ENCODE measurements at regions not wholly inside any gene's neighbourhood (a gene's known extent, or its start where the extent isn't known, plus 50 kb on each side); places are given as distances from the start of the nearest gene placed in this dataset.

DNA sequence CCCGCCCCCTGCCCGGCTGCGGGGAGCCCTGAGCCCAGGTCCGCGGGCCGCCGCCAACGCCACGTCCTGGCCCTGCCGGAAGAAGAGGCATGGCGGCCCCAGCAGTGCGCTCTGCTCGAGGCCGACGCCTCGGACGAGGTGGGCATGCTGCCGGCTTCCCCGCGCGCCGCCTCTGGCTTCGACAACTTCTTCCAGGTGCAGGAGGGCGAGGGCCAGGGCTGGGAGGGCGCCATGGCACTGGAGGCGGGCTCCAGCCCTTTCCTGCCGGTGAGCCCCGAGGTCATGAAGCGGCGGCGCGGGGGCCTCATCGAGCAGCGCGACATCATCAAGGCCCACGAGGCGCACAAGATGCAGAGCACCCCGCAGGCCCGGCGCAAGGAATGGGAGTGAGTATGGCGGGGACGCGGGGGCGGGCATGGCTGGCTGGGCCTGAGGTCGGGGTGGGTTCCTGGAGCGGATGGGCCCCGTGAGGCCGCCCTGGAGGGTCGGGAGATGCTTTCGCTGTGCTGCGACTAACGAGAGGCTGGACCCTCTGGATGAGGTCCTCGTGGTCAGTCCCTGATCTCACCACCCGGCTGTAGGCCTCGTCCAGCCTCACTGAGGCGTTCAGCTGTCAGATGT is 70.0 kb upstream of the CACNA1E start:
- H3K36me3 ChIP-seq = no peaks in the 10 kb centered on the region
- no peak for DNase-seq
- H3K27ac ChIP-seq = no peak overlapping the region
- intact Hi-C loops (cut with DNase I) = no loop called here
- TF ChIP-seq, protein P1, sequence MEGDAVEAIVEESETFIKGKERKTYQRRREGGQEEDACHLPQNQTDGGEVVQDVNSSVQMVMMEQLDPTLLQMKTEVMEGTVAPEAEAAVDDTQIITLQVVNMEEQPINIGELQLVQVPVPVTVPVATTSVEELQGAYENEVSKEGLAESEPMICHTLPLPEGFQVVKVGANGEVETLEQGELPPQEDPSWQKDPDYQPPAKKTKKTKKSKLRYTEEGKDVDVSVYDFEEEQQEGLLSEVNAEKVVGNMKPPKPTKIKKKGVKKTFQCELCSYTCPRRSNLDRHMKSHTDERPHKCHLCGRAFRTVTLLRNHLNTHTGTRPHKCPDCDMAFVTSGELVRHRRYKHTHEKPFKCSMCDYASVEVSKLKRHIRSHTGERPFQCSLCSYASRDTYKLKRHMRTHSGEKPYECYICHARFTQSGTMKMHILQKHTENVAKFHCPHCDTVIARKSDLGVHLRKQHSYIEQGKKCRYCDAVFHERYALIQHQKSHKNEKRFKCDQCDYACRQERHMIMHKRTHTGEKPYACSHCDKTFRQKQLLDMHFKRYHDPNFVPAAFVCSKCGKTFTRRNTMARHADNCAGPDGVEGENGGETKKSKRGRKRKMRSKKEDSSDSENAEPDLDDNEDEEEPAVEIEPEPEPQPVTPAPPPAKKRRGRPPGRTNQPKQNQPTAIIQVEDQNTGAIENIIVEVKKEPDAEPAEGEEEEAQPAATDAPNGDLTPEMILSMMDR (IDR thresholded peaks at IDR 0.05) = no peak
- H3K4me1 ChIP-seq = no peaks in the 10 kb centered on the region
- no peaks in the 10 kb centered on the region for H3K9me3 ChIP-seq
- no peaks in the 10 kb centered on the region for H3K27me3 ChIP-seq (ENCODE audit: low read depth)
- peak in 1 of 2 donors; percentile 20 for ATAC-seq
- no peak overlapping the region for H3K4me3 ChIP-seq

DNA sequence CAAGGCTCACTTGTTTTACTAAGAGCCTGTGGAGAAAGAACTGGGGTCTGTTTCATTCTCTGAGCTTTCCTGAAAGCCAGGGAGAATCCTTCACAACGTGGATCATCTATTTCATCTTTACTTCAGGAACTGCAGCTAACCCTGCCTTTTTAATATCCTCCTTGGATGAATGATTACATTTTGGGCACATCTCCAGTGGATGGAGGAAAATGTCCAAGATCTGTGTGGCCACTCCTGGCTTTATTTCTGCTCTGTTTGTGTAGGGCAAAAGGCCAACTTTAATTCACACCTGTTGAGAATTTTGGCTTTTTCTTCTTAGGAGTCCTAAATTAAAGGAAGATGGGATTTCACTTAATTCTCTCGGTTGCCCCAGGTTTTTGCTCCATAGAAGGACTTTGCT is 69.5 kb upstream of the CACNA1E start:
- DNase-seq (no peak), ATAC-seq (no peak)
- H3K9me3 ChIP-seq = no peaks in the 10 kb centered on the region
- H3K27me3 ChIP-seq (ENCODE audit: low read depth) = no peaks in the 10 kb centered on the region
- TF ChIP-seq, protein P1 (IDR thresholded peaks at IDR 0.05) = no peak
- no peaks in the 10 kb centered on the region for H3K36me3 ChIP-seq
- intact Hi-C loops (cut with DNase I) = no loop called here
- H3K27ac ChIP-seq = no peak overlapping the region
- H3K4me1 ChIP-seq = no peaks in the 10 kb centered on the region
- H3K4me3 ChIP-seq = no peak overlapping the region

DNA sequence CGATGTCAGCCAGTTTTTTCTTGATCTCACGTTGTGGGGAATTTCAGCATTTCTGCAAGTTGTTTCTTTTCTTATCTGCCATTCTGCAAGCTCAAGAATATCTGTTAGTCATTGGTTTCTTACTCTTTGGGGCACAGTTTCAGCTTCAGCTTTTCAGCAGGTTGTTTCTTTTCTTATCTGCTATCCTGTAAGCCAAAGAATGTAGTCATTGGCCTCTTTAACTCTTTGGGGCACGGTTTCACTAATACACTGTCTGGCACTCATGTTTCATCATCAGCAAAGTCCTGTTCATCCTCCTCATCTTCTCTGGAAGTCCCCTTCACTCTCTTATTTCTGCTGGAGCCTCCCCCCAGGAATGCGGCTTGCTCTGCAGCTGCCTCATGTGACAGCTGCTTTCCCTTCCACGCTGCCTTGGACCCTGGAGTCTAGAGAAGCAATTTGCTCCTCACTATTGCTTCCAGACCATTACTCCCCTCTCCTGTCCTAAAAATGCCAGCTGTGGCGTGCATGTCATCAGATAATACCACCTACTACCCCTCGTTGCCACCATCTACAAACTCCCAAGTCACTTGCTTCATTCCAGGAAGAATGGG is 67.0 kb upstream of the CACNA1E start:
- H3K9me3 ChIP-seq = no peaks in the 10 kb centered on the region
- intact Hi-C loops (cut with DNase I) = no loop called here
- H3K27me3 ChIP-seq (ENCODE audit: low read depth) = no peaks in the 10 kb centered on the region
- no peak overlapping the region for H3K4me3 ChIP-seq
- TF ChIP-seq, protein P1 (IDR thresholded peaks at IDR 0.05) = no peak
- no peak for ATAC-seq
- no peaks in the 10 kb centered on the region for H3K36me3 ChIP-seq
- no peak overlapping the region for H3K27ac ChIP-seq
- DNase-seq = no peak
- no peaks in the 10 kb centered on the region for H3K4me1 ChIP-seq

DNA sequence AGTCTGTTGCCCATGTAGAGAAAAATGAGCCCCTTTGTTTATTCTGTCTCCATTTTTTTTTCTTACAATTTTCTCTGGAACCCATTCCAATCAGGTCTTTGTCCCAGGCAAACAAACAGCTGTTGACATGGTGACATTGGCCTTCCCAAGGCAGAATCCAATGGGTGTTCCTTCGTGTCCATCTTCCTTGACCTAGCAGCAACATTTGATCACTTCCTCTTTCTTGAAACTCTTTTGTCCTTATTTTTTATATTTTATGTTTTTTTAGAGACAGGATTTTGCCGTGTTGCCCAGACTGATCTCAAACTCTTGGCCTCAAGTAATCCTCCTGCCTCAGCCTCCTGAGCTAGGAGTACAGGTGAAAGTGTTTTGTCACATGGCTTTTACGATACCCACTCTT is 65.4 kb upstream of the CACNA1E start:
- no peak for ATAC-seq
- Histone ChIP-seq H3K4me3 (no peak overlapping the region), H3K4me1 (no peaks in the 10 kb centered on the region)

DNA sequence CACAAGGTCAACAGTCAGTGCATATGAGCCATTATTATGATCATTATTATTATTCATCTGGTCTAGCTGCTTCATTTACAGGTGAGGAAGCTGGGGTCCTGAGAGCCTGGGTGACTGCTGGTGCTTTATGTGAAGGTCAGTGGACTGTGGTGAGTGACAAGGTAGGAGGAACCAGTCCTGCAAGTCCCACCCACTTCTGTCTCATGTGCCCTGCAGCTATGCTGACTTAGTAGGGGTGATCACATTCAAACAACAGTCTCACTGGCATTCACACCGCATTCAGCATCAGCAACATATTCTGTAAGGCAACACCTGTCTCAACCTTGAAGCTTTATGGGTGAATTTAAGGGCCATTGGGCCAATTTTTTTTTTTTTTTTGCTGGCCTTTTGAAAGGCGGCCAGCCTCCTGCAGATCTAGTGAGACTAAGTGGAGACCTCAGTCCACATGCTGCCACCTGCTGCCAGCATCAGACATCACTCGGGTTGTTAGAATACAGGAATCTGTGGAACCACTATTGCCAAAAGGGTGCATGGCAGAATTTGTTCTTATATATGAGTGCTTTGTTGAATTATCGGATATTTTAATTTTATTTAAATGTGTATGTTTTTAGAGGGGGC is 59.9 kb upstream of the CACNA1E start:
- no peaks in the 10 kb centered on the region for H3K4me1 ChIP-seq
- H3K27ac ChIP-seq = no peak overlapping the region
- no peaks in the 10 kb centered on the region for H3K36me3 ChIP-seq
- TF ChIP-seq, protein P1 (IDR thresholded peaks at IDR 0.05) = peak; percentile 10
- ATAC-seq (no peak), DNase-seq (no peak)
- no peaks in the 10 kb centered on the region for H3K9me3 ChIP-seq
- intact Hi-C loops (cut with DNase I) = loop anchor here (10.0 kb wide), 1 partner anchor 229 kb away; no protein-coding TSS in a partner anchor
- no peak overlapping the region for H3K4me3 ChIP-seq
- peaks cover 3% of the 10 kb centered on the region for H3K27me3 ChIP-seq (ENCODE audit: low read depth)

More for the DNA sequence above, 65.4 kb upstream of the CACNA1E start:
- Histone ChIP-seq H3K27ac (no peak overlapping the region), H3K27me3 (ENCODE audit: low read depth) (no peaks in the 10 kb centered on the region), H3K36me3 (no peaks in the 10 kb centered on the region), H3K9me3 (no peaks in the 10 kb centered on the region)
- TF ChIP-seq, protein P1 (IDR thresholded peaks at IDR 0.05) = no peak
- intact Hi-C loops (cut with DNase I) = no loop called here
- DNase-seq = no peak
